ENCODE measurements at regions not wholly inside any gene's neighbourhood (a gene's known extent, or its start where the extent isn't known, plus 50 kb on each side); places are given as distances from the start of the nearest gene placed in this dataset.

GRCh38 chr13:31625115-31625514 lies 114.2 kb upstream of the RXFP2 start:
- H3K4me1 ChIP-seq, result peaks cover 0 to 14% (median 0%) of the 10 kb centered on the region in 9 donors
- no peak for TF ChIP-seq CTCF (IDR thresholded peaks at IDR 0.05)
- peaks cover 0 to 4% (median 0%) of the 10 kb centered on the region in 11 donors for H3K9me3 ChIP-seq
- 90 to 91% methylated on average over 1 of the region's 1 CpG for WGBS, 2 donors
- H3K4me3 ChIP-seq, result no peak overlapping the region
- no peaks in the 10 kb centered on the region for H3K27me3 ChIP-seq
- ATAC-seq (no peak), DNase-seq (no peak)
- intact Hi-C loops (cut with DNase I), result no loop called here
- no peak overlapping the region for H3K27ac ChIP-seq
- no peaks in the 10 kb centered on the region for H3K36me3 ChIP-seq

DNA sequence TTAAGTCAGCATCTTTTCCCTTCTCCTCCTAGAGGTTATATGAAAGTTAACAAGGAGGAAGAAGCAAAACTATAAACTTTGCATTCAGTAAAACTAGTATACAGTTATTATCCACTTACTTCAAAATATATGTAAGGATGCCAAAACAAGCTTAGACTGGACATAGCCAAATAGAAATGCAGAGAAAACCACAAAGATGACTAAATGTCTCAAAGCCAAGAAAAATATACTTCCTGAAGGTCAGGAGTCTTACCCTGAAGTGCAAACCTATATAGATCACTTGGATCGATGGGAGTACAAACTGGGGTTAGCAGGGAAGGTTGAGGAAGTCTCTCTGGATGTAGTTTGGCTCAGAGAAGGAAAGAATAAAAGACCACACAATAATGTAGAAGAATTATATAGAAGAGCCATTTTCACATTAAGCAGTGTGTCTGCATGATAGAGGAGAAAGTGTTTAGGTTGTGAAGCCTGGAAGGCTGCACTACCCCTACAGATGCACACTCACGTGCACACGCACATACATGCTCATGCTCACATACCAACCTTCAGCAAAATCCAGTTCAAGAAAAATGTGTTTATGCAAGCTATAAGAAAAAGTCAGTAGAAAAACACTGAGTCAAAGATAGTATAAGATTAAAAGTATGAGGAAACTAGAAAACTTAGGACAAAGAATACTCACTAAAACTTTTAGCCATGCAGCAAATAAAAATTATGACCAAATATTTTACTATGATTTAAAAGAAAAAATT lies 112.1 kb upstream of the RXFP2 start:
- Histone ChIP-seq H3K36me3 (no peaks in the 10 kb centered on the region), H3K4me1 (peaks cover 0 to 26% (median 0%) of the 10 kb centered on the region in 9 donors), H3K9me3 (peaks cover 0 to 1% (median 0%) of the 10 kb centered on the region in 11 donors), H3K27ac (no peak overlapping the region), H3K4me3 (no peak overlapping the region), H3K27me3 (no peaks in the 10 kb centered on the region)
- intact Hi-C loops (cut with DNase I), result no loop called here
- DNase-seq, result no peak
- ATAC-seq, result no peak
- TF ChIP-seq CTCF (IDR thresholded peaks at IDR 0.05), result no peak
- 83 to 88% methylated on average over 3 of the region's 3 CpGs for WGBS, 2 donors

DNA sequence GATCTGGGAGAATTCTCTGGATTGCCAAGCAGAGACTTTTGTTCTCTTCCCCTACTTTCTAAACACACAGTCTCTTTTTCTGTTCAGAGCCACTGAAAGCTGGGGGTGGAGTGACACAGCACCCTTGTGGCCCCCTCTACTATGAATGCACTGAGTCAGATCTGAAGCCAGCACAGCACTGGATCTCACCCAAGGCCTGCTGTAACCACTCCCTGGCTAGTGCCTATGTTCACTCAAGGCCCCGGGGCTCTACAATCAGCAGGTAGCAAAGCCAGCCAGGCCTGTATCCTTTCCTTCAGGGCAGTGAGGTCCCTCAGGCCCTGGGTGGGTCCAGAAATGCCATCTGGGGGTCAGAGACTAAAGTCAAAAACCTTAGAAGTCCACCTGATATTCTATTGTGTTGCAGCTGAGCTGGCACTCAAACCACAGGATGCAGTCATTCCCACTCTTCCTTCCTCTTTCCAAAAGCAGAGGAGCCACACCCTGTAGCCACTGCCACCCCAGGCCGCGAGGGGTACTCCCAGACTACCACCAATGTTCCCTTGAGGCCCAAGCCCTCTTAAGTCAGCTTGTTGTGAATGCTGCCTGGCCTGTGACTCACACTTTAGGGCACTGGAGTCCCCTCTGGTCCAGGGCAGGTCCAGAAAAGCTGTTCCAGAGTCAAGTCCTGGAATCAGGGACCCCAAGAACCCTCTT lies 110.1 kb upstream of the RXFP2 start:
- peak overlapping the region in 1 of 10 donors; percentile 4 for H3K27ac ChIP-seq
- no peak for TF ChIP-seq CTCF (IDR thresholded peaks at IDR 0.05)
- H3K4me3 ChIP-seq, result no peak overlapping the region
- peaks cover 0 to 26% (median 0%) of the 10 kb centered on the region in 9 donors for H3K4me1 ChIP-seq
- no peaks in the 10 kb centered on the region for H3K36me3 ChIP-seq
- ATAC-seq (peak in 3 of 8 donors; percentile 17 to 56 (median 50)), DNase-seq (no peak)
- WGBS, 2 donors, result 31 to 33% methylated on average over 3 of the region's 3 CpGs
- H3K27me3 ChIP-seq, result no peaks in the 10 kb centered on the region
- peaks cover 0 to 17% (median 0%) of the 10 kb centered on the region in 11 donors for H3K9me3 ChIP-seq
- intact Hi-C loops (cut with DNase I), result no loop called here

GRCh38 chr13:31631071-31631470 lies 108.3 kb upstream of the RXFP2 start:
- no peak overlapping the region for H3K4me3 ChIP-seq
- H3K36me3 ChIP-seq, result no peaks in the 10 kb centered on the region
- WGBS, 2 donors, result 36 to 39% methylated on average over 3 of the region's 3 CpGs
- peaks cover 0 to 26% (median 0%) of the 10 kb centered on the region in 9 donors for H3K4me1 ChIP-seq
- ATAC-seq (no peak), DNase-seq (no peak)
- intact Hi-C loops (cut with DNase I), result no loop called here
- no peak overlapping the region for H3K27ac ChIP-seq
- no peak for TF ChIP-seq CTCF (IDR thresholded peaks at IDR 0.05)
- H3K9me3 ChIP-seq, result peaks cover 0 to 21% (median 0%) of the 10 kb centered on the region in 11 donors
- no peaks in the 10 kb centered on the region for H3K27me3 ChIP-seq
